Subcutaneous abdominal adipose tissue (tissue), 5 donors: ENCODE measurements at regions not wholly inside any gene's neighbourhood (a gene's known extent, or its start where the extent isn't known, plus 50 kb on each side); places are given as distances from the start of the nearest gene placed in this dataset.

Experiments
- H3K27ac ChIP-seq: one replicate; pipeline ENCODE4 v1.7.0; 2013; ENCODE audit warnings: low read depth, mild to moderate bottlenecking, inconsistent platforms, low read length, moderate library complexity
- H3K27me3 ChIP-seq, 5 donors: one replicate each; pipeline ENCODE4 v1.7.0; 2013; ENCODE audit warnings: low read length in 5 of 5, inconsistent platforms in 1 of 5; ENCODE audit not compliant: control insufficient read depth in 5 of 5, insufficient read depth in 4 of 5
- H3K36me3 ChIP-seq, 5 donors: one replicate each; pipeline ENCODE4 v1.7.0; 2013; ENCODE audit warnings: low read length in 5 of 5; ENCODE audit not compliant: control insufficient read depth in 5 of 5, insufficient read depth in 5 of 5
- H3K4me1 ChIP-seq, 5 donors: one replicate each; pipeline ENCODE4 v1.7.0; 2013; ENCODE audit warnings: low read length in 5 of 5, mild to moderate bottlenecking in 3 of 5, moderate library complexity in 1 of 5; ENCODE audit not compliant: control insufficient read depth in 5 of 5, insufficient read depth in 5 of 5
- H3K4me3 ChIP-seq, 5 donors: one replicate each; pipeline ENCODE4 v1.7.0; 2013; ENCODE audit warnings: low read length in 5 of 5, low read depth in 1 of 5
- H3K9ac ChIP-seq, 5 donors: one replicate each; pipeline ENCODE4 v1.7.0; 2013; ENCODE audit warnings: low read length in 5 of 5, mild to moderate bottlenecking in 4 of 5, moderate library complexity in 3 of 5
- H3K9me3 ChIP-seq, 5 donors: one replicate each; pipeline ENCODE4 v1.7.0; 2013; ENCODE audit warnings: low read length in 5 of 5; ENCODE audit not compliant: control insufficient read depth in 5 of 5
- donor health status: healthy.
- donor health status: healthy.
- donor health status: healthy.
- donor health status: healthy.
- donor health status: healthy.

GRCh38 chr3:16109929-16110328 is 64.6 kb upstream of the GALNT15 start:
- Histone ChIP-seq H3K4me1 (peaks cover 0 to 25% (median 2%) of the 10 kb centered on the region in 5 donors), H3K27me3 (no peaks in the 10 kb centered on the region), H3K27ac (peak overlapping the region; percentile 71), H3K9me3 (no peaks in the 10 kb centered on the region), H3K4me3 (no peak overlapping the region), H3K9ac (no peak overlapping the region), H3K36me3 (no peaks in the 10 kb centered on the region)

DNA sequence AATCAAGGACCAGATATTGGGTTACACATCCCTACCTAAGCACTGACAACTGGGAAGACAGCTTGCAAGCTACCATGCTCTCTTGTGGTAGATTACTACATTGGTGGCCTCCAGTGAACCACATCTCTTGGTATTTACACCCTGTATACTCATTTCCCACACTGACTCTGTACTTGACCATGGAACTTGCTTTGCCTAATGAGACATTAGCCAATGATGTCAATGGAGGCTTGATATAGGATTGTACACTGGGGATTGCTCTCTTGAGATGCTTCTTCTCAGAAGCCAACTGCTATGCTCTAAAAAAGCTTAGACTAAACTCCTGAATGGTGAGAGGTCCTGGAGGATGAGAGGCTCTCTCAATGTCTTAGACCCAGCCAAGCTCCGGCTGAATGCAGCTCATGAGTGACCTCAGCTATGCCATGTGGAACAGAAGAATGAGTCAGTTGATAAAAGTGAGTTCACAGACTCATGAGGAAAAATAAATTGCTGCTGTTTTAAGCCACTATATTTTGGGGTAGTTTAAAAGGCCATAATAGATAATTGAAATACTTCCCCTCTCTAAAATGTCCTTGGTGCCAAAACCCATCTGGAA is 61.5 kb upstream of the GALNT15 start:
- Histone ChIP-seq H3K27ac (no peak overlapping the region), H3K4me3 (no peak overlapping the region), H3K27me3 (no peaks in the 10 kb centered on the region), H3K9ac (no peak overlapping the region), H3K9me3 (no peaks in the 10 kb centered on the region), H3K36me3 (no peaks in the 10 kb centered on the region), H3K4me1 (peaks cover 0 to 25% (median 2%) of the 10 kb centered on the region in 5 donors)

DNA sequence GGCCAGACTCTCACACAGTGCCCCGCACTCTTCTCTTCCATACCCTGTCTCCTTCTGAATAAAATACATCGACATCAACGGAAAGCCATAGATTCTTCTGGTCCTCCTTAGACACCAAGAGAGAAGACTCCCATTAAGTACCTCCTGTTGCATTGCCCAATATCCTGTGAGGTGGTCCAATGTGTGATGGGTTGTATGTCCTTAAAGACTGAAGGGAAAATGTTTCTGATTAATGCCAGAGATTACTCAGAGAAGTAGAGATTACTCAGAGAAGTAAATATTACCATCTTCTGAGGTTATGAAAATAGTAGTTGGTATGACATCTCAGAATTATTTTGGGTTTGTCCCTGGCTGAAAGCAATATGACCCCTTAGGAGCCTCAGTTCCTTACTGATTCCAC is 60.8 kb upstream of the GALNT15 start:
- Histone ChIP-seq H3K27ac (no peak overlapping the region), H3K4me3 (no peak overlapping the region), H3K27me3 (no peaks in the 10 kb centered on the region), H3K9ac (no peak overlapping the region), H3K9me3 (no peaks in the 10 kb centered on the region), H3K36me3 (no peaks in the 10 kb centered on the region), H3K4me1 (peaks cover 0 to 24% (median 2%) of the 10 kb centered on the region in 5 donors)

DNA sequence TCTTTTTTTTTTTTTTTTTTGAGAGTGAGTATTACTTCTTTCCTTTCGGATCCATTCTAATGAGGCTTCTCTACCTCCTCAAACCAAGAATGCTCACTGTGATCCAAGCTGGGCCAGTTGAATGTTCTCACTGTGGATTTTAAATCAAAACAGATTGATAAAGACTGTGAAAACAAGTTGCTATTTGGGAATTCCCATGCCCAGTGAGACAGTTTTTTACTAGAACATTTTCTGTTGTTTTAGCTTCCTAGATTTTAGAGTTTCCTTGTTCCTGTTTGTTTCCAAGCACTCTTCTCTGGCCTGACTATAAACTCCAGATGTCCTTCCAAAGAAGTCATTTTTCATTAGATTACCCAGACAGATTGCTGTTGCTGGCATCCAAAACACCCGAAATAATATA is 60.1 kb upstream of the GALNT15 start:
- H3K4me1 ChIP-seq, result peaks cover 0 to 17% (median 0%) of the 10 kb centered on the region in 5 donors
- no peak overlapping the region for H3K27ac ChIP-seq
- no peaks in the 10 kb centered on the region for H3K27me3 ChIP-seq
- no peaks in the 10 kb centered on the region for H3K36me3 ChIP-seq
- no peaks in the 10 kb centered on the region for H3K9me3 ChIP-seq
- no peak overlapping the region for H3K9ac ChIP-seq
- H3K4me3 ChIP-seq, result no peak overlapping the region

- Histone ChIP-seq H3K4me1 (peaks cover 0 to 15% (median 0%) of the 10 kb centered on the region in 5 donors), H3K27me3 (no peaks in the 10 kb centered on the region), H3K4me3 (no peak overlapping the region), H3K9ac (no peak overlapping the region), H3K27ac (no peak overlapping the region), H3K36me3 (no peaks in the 10 kb centered on the region), H3K9me3 (no peaks in the 10 kb centered on the region)
Observed at GRCh38 chr3:16114930-16115329, 59.5 kb upstream of the GALNT15 start.

GRCh38 chr3:16118396-16118795 is 56.1 kb upstream of the GALNT15 start:
- Histone ChIP-seq H3K27me3 (no peaks in the 10 kb centered on the region), H3K27ac (no peak overlapping the region), H3K4me1 (peaks cover 0 to 26% (median 0%) of the 10 kb centered on the region in 5 donors), H3K9me3 (peaks cover 0 to 3% (median 0%) of the 10 kb centered on the region in 5 donors), H3K9ac (no peak overlapping the region), H3K4me3 (no peak overlapping the region), H3K36me3 (no peaks in the 10 kb centered on the region)

- Histone ChIP-seq H3K9me3 (peaks cover 0 to 3% (median 0%) of the 10 kb centered on the region in 5 donors), H3K4me1 (peaks cover 0 to 23% (median 0%) of the 10 kb centered on the region in 5 donors), H3K27me3 (no peaks in the 10 kb centered on the region), H3K9ac (no peak overlapping the region), H3K4me3 (no peak overlapping the region), H3K36me3 (no peaks in the 10 kb centered on the region), H3K27ac (no peak overlapping the region)
Observed at GRCh38 chr3:16119887-16120286, 54.6 kb upstream of the GALNT15 start.

GRCh38 chr3:16121391-16121790 is 53.1 kb upstream of the GALNT15 start:
- no peaks in the 10 kb centered on the region for H3K36me3 ChIP-seq
- no peak overlapping the region for H3K27ac ChIP-seq
- H3K27me3 ChIP-seq, result no peaks in the 10 kb centered on the region

DNA sequence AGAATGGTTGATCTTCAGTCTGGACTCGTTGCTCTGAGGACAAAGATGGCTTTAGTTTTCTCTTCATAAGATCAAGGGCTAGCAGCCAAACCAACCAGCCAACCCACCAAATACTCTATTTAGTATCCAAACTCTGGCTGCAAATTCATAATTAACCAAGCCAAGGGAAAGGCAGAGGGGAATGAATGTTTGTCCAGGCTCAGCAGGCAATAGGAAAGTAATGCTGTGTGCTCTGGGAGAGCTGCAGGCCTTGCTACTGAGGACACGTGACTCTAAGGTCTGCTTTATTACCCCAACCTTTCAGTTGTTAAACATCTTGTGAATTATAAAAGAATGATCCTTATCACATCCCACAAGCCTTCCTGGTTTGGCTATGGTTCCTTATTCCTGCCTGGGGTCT is 52.3 kb upstream of the GALNT15 start:
- Histone ChIP-seq H3K27ac (no peak overlapping the region), H3K36me3 (no peaks in the 10 kb centered on the region), H3K27me3 (no peaks in the 10 kb centered on the region), H3K9me3 (peaks cover 0 to 3% (median 0%) of the 10 kb centered on the region in 5 donors), H3K9ac (no peak overlapping the region), H3K4me1 (peaks cover 0 to 23% (median 0%) of the 10 kb centered on the region in 5 donors), H3K4me3 (no peak overlapping the region)

More at GRCh38 chr3:16121391-16121790, 53.1 kb upstream of the GALNT15 start:
- H3K9ac ChIP-seq, result no peak overlapping the region
- no peak overlapping the region for H3K4me3 ChIP-seq
- H3K9me3 ChIP-seq, result peaks cover 0 to 3% (median 0%) of the 10 kb centered on the region in 5 donors
- H3K4me1 ChIP-seq, result peaks cover 0 to 23% (median 0%) of the 10 kb centered on the region in 5 donors

DNA sequence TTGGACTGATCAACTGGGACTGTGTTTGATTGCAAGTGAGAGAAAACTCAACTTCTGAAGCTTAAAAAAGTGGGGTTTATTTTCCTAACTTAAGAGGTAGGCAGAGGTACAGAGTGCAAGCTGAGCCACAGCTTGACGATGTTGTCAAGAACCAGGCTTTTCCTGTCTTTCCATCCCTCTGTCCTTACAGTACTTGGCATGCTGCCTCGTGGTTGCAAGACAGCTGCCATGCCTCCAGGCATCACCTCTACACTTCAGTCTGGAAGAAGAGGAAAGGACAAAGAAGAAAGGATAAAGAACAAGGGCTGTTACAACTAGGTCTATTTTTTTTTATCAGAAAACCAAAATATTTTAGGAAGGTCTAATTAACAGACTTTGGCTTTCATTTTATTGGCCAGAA is 51.8 kb upstream of the GALNT15 start:
- H3K27ac ChIP-seq, result no peak overlapping the region
- no peak overlapping the region for H3K9ac ChIP-seq
- peaks cover 0 to 3% (median 0%) of the 10 kb centered on the region in 5 donors for H3K9me3 ChIP-seq
- H3K4me3 ChIP-seq, result no peak overlapping the region
- H3K36me3 ChIP-seq, result no peaks in the 10 kb centered on the region
- H3K27me3 ChIP-seq, result no peaks in the 10 kb centered on the region
- H3K4me1 ChIP-seq, result peaks cover 0 to 23% (median 0%) of the 10 kb centered on the region in 5 donors
